Activated CD4-positive, alpha-beta T cell treated with anti-CD3 and anti-CD28 coated beads, Interleukin-2, amount 50 U/mL, for 48 hours (primary cell): ENCODE measurements at regions not wholly inside any gene's neighbourhood (a gene's known extent, or its start where the extent isn't known, plus 50 kb on each side); places are given as distances from the start of the nearest gene placed in this dataset.
"Not testable (repeated sequence)": the region's sequence is repeated elsewhere in the genome, so short reads cannot be mapped to it uniquely, and the experiment has no call there.

Experiments
- DNase-seq, 2 experiments: peaks; one replicate each; pipeline ENCODE4 v3.0.0-alpha.2; 2020

DNA sequence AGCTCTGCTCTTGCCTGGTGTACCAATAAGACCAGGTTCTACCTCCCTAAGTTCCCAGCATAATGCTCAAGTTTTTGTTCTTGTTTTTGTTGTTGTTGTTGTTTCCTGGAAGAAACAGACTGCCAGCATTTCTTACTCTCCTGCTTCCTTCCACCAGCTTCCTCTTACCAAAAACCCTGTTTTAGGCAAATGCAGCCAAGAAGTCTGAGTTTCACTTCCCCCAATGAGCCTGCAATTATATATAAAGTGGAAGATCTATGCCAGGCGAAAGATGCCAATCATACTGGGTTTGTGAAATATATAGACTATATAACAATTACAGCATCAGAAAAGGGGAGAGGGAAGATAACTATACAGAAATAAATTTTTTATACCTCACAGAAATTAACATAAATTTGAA is 931.5 kb upstream of the FAT3 start:
- no peak for DNase-seq

DNA sequence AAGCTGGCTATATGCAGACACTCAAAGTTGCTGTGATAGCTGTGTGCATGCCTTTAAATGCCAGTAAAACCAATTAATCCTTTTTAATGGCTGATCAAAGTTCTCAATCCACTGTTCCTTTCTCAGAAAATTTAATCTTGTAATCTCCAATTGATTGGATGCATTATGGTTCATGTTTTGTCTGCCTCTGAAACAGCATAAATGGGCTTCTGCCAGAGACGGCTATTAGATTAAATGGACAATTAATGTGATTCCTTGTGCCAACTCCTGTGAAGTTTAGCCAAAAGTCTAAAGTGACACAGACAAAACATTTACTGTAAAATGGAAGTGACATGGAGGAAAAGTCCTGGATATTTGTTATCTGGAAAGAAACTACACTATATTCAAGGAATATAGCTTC is 952.5 kb upstream of the FAT3 start:
- DNase-seq: no peak

DNA sequence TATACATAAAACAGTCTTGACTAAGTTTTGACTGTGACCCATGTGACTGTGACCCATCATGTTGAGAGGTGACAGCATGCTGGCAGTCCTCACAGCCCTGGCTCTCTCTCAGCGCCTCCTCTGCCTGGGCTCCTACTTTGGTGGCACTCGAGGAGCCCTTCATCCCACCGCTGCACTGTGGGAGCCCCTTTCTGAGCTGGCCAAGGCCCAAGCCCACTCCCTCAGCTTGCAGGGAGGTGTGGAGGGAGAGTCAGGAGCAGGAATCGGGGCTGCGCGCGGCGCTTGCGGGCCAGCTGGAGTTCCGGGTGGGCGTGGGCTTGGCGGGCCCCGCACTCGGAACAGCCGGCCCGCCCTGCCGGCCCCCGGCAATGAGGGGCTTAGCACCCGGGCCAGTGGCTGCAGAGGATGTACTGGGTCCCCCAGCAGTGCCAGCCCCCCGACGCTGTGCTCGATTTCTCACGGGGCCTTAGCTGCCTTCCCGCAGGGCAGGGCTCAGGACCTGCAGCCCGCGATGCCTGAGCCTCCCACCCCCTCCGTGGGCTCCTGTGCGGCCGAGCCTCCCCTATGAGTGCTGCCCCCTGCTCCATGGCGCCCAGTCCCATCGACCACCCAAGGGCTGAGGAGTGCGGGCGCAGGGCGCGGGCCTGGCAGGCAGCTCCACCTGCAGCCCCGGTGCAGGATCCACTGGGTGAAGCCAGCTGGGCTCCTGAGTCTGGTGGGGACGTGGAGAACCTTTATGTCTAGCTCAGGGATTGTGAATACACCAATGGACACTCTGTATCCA is 955.9 kb upstream of the FAT3 start:
- DNase-seq: not testable (repeated sequence)

DNA sequence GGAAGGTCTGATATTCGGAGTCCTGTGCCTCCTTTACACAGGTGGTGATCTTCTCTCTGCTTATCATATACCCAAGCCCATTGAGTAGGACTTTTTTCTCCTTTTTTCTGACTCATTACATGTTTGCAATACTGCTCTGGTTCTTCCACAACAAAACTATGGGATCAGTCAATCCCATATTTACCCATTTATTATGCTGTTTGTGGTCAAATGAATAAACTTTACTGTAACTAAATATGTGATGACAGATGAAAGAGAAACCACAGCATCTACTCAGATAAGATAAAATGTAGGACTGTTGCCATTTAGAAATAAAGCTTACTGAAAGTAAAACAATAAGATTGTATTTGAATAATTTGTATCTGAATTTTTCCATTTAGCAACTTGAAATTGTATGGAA is 958.7 kb upstream of the FAT3 start:
- no peak for DNase-seq

DNA sequence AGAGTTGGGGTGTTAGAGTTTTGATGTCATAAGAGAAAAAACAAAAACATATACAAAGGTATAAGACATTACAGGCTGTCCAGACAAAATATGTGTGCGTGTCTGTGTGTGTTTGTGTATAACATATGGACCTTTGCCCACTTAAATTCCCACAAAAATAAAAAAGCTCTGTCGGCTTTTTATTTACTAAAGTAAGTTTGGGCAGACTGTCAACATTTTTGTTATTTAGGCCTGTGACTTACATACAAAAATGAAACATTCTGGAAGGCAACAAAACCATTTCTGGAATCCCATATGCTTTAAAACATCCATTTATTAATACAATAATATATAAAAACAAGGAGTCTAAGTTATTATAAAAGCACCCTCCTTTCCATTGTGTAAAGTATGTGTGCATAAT is 960.1 kb upstream of the FAT3 start:
- DNase-seq: no peak

DNA sequence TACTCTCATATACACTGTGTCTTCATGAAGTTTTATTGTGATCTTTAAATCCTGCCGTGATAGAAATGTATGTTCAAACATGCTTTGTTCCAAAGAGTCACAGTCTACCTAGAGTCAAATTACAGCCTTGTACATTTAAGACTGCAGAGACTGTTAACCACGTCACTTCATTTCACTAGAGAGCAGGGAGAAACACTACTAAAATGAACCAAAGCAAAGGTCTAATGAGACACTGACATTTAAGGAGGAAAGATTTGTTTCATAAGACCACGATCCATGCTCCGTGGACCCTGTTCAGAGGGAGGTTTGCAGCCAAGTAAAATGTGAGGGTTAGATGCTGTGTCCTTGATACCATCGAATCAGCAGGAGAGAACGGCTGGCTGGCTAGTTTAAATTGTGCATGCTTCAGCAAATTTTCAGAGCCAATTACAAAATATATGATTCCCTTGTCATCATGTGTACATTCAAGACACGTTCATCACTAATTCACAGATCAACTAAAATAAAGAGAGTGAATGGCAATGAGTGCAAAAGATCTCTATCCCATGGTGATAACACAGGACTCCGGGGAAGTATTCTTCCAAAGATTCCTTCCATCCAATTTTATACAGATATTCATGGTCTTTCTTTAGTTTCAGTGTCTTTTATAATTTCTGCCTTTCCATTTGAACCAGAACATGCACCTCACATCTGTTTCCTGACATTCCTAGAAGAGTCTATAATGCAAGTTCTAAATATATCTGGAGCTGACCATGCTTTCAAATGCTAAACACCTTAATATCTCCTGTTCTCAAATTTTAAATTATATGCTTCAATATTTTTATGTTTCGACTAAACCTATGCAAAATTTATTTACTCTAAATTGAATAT is 960.9 kb upstream of the FAT3 start:
- no peak for DNase-seq

DNA sequence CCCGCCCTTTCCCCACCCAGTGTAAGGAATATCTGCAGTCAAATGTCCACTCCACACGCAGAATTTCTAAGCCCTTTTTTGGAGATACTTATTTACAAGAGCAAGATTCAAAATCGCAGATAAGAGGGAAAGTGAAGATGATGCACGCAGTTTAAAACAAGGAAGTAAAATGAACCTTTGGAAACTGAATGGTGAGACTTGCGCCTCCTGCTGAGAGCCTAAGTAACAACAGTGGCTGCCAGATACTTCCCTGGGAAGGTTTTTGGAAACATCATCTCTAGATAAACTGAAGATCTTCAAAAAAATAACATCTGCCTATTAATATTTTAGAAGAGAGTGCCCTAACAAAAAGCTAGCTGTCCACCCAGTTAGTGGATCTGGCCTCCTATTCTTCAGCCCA is 963.1 kb upstream of the FAT3 start:
- DNase-seq: no peak

DNA sequence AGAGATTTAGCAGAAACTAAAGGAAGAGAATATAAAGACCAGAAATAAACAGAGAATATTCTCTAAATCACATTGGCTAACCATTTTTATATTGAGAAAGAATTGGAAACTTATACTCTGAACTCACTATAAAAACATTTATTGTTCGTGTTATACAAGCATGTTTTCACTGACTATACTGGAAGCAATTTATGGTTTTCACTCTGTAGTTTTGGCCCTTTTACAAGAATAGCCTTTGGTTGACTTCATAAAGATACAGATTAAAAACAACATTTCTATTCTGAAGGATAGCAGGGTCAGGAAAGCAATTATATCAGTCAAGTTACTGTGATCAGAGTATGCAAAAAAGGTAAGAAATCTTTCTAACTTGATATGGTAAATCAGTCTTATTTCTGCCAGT is 965.7 kb upstream of the FAT3 start:
- no peak for DNase-seq

DNA sequence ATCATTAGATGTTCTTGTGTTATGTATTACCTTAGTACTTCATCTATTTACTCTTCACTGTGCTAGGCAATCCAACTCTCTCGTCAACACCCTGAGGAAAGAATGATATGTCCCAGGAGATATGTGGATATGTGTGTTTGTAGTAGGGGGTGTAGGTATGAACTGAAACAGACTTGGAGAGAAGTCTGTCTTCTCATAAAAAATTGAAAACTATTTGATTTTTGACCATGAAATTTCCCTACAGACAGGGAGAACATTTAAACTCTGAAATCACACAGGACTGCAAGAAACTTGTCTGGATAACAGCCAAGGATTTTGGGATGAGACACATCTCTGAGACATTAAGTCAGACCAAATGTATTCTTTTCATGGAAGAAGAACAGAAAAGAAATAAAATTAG is 967.0 kb upstream of the FAT3 start:
- DNase-seq: no peak

DNA sequence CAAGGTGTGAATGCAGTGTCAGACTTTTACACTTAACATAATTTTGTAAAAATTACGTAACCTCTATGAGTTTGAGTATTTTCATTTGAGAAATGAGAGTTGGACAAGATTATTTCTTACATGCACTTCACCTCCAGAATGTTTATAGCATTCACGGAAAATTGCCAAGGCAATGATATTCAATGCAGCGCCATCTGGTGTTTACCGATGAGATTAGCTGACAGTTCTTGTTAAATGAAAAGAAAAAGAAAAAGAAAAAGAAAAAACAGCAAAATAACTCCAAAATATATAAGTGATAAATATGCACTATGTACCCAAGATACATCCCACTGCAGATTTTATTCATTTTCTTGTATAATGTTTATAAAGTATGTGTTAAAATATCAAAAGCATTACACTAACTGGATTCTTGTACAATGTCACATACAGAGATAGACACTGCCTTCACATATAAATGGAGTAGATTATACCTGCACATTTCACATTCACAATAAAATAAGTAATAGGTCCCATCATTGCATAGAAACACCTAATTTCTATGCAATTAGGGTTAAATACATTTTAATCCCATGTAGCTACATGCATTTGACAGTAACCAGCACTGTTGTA is 976.3 kb upstream of the FAT3 start:
- peak; percentile 0 to 11 for DNase-seq

DNA sequence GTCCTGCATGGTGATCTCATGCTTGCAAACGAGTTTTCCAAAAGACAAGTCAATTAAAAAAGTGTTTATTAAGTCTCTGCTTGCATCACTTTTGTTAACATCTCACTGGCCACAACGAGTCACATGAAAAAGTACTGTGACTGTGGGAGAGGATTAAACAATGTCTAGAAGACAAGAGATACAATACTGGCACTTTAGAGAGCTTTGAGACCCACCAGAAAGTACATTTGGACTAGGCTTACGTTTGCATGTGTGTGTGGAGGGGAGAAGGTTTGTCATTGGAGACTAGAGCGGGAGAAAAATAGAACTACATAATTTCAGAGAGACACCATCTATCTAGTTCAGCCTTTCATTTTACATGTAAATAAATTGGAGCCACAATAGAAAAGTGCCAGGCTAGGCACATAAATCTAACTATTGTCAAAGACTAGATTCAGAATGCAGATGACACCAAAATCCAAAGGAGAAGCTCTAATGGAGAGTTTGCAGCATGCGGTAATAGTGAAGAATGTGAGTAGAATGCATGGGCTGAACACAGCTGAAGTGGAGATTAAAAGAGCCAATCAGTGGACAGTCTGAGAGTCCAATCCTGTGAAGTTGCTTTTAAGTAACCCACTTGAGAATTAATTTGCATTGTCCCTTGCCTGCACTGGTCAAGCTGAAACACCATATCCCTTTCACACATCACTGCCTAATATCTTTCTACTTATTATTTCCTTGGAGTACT is 977.4 kb upstream of the FAT3 start:
- no peak for DNase-seq

DNA sequence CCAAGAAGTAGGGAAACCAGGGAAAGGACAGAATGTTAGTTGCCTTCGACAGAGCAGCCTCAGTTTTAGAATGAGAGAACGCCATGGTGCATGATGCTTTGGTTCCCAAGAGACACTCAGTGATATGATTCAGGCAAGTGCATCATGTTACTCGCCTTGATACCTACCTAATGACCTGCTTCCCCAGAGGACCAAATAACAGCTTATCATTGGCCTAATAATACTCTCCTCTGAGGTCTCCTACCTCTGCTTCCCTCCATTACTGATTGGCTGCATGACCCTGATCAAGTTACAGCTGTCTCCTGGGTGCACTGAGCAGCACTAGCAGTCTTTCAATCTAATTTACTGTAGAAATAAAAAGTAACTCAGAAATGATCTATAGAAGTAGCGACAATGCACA is 979.7 kb upstream of the FAT3 start:
- no peak for DNase-seq

DNA sequence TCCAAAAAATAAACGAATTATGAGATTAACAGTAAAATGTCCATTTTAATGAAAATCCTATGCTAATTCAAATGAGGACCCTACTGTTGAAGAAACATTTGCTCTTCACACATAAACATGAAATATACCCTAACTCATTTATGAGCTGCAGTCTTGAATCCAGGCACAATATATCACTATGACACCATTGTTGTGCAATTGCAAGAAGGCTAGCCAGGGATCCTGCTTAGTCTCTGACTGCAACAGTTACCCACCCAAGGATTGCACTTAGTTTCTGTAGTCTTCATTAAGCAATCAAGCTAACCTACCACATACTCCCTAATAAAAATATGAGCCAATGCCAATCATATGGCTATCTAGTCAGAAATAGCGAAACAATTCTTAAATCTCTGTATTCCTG is 981.0 kb upstream of the FAT3 start:
- DNase-seq: no peak

DNA sequence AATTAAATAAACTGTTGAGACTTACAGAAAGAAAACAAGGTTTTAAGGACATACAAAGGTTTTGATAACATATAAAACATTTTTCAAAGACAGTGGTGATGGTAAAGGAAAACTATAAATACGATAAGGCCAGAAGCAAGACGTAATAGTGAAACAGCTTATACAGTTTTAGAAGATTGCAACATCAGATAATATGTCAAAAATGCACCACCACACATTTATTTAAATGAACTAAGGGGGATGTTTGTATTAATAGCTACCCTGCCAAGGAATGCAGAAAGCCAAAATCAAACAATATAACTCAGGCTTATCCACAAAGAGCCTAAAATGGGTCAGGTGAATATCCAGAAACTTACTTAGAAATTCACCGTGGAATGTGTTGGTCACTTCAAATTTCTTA is 981.6 kb upstream of the FAT3 start:
- no peak for DNase-seq

DNA sequence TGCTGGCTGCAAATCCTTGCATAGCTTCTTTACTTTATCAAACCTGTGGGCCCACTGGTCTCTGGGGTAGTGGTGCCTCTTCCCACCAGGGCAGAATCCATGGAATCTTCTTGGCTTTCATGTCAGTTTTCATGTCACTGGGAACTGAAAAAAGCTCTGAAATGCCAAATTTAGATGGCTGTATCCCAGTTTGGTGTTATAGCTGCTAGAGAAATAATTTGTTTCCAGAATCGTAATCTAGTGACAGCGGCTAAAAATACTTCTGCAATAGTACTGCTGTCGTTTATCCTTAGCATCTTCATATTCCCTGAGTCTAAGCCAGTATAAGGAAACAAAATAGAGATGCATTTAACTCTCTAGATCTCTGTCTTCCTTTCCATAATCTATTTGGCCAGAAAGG is 983.4 kb upstream of the FAT3 start:
- no peak for DNase-seq

DNA sequence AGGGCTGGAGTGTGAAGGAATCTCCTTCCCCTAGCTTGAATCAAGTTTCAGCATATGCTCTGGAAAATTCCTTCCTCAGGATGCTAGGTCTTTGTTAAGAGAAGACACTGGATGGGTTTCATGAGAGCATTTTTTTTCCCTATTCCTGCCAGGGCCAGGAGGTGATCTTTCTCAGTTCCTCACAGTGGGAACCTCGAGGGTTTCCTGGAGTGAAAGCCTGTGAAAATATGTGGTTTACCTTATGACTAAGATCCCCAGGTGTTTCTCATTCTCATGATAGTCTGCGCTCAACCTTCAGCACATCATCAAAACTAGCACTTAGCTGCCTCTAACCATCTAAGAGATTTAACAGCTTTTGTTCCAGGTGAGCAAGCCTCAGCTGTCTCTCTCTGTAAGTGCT is 985.3 kb upstream of the FAT3 start:
- DNase-seq: no peak

DNA sequence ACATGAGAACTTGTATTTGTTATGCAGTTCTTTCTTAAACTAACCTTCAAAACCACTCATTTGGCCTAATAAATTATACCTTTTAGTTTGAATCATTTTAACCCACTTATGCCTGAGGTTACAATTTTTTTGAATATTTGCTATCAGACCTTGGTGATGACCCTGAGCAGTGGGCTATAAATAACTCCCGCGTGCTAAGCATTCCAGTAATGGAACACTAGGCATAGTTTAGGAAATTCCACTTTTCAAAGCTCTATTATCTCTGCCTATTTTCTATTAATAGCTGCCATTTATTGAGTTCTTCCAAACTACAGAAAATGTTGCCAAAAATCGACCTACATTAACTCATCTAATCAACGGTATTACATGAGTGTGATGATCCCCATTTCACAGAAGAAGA is 993.4 kb upstream of the FAT3 start:
- DNase-seq: no peak

DNA sequence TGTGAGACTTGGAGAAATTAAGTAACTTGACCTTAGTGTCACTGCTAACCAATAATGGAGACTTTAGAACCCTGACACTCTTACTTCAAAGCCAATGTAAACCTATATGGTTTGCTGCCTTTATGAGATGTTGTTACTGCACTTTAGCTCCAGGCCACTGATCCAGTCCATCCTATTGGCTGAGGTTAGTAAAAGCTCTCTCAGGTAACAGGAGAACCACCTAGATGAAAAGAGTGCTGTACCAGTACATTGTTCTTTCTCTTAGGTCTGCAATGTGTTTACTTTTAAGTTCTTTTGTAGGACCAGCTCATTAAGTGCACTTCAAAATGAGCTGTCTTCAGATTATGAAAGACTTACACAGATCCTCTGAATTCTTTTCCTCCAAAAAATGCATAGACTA is 994.0 kb upstream of the FAT3 start:
- DNase-seq: no peak

DNA sequence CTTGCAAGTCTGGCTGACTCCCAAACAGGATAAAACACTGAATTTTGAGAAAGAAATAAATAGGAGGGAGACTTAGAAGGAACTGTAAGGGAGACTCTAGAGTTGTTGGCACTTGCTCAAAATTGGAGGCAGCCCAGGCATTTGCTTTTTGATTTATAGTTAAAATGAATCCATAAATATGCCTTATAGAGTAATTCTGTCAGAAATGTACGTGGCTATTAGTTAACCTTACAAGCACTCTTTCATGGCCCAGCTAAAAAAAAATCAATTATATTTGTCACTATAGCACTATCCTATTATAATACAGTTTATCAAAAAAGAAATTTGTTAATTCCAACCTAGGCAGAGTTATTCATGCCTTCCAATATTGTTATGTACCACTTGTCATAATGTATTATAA is 1000.0 kb upstream of the CHORDC1 start:
- DNase-seq: no peak

DNA sequence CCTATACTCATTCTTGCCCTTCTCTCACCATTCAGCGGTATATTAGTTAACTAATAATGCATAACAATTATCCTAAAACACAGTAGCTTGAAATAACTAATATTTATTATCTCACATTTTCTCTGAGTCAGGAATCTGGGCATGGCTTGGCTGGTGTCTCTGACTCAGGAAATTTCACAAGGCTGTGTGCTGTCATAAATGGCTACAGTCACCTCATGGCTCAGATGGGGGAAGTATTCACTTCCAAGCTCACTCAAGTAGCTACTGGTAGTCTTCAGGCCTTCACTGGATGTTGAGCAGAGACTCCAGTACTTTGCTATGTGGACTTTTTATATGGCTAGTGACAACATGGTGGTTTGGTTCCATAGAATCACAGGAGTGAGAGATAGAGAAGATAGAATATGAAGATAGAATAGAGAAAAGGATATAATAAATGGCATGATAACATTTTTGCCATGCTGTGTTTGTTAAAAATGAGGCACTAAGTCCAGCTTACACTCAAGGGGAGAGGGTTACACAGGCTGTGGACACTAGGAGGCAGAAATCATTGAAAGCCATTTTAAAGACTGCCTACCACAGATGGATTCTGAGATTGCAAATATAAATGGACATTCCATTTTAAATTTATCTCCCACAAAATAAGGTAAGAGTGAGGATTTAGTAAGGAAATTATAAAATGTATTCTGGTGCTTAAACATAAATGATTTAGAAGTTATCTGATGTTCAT is 997.8 kb upstream of the CHORDC1 start:
- no peak for DNase-seq

DNA sequence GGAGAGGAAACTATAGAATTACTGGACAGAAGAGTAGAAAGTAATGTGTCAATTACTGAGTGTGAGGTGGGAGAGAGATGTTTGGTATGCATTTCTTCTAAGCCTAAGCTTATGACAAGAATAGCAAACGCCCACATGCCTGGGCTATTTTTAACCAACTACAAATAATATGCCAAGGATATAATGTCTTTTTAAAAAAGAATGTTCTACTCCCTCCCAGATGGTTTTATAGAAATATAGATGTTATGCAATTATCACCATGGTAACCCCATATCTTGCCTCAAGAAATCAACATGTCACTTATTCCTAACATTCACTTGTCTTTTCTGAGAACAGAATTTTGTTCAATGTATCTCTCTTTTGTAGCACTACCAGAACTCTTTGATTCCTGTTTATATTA is 996.7 kb upstream of the CHORDC1 start:
- no peak for DNase-seq

DNA sequence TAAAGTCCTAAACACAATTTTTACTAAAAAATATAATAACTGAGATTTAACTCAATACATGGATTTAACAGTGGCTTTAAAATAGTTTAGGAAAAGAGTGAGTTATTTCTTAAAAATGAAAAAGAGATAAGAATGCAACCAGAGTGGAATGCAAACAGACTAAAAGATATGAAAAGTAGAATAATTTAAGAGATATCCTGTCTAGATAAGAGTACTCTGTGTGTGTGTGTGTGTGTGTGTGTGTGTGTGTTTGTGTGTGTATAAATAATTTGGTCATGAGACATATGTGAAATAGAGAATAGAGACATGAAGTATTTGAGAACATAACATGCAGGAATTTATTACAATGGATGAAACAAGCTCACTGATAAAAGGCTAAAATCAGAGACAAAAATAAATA is 986.9 kb upstream of the CHORDC1 start:
- no peak for DNase-seq

DNA sequence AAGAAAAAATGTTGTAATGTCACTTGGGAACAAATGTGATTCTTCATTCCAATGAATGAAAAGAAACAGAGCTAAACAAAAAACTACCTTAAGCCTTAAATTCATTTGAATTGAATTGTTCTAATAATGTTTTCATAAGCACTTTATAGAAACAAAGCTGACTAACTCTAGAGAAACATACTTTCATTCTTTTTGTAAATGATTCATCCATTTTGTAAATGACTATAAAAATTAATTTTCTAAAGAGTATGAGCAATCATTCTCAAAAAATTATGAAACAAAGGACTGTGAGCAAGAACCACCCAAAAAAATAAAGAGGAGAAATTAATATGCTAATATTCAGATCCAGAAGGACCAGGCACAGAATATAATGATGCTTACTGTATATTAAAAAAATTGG is 986.5 kb upstream of the CHORDC1 start:
- DNase-seq: no peak
